ENCODE measurements at regions not wholly inside any gene's neighbourhood (a gene's known extent, or its start where the extent isn't known, plus 50 kb on each side); places are given as distances from the start of the nearest gene placed in this dataset.

DNA sequence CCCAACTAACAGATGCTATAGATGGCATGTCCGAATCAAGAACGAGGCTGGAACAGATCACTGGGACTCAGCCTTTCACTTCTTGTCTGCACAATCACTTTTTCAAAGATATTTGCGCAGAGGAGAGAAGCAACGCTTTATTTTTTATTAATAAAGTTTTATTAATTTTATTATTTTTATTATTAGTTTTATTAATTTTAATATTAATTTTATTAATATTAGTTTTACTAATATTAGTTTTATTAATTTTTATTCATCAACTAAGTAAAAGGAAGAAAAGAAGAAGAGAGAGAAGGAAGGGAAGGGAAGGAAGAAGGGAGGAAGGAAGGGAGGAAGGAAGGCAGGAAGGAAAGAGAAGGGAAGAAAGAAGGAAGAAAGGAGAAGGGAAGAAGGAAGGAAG is 236.4 kb upstream of the HHIP start:
- ChIA-PET CTCF (ENCODE audit: partially characterized antibody) (no interaction called here), POLR2A (ENCODE audit: partially characterized antibody) (no interaction called here)
- no peak overlapping the region for H3K27ac ChIP-seq (ENCODE audit: low read depth, low read length)
- no peaks in the 10 kb centered on the region for H3K27me3 ChIP-seq (replicated peaks in 1 of 4; ENCODE audit: control insufficient read depth in 3 of 4, extremely low read depth in 1 of 4, insufficient read depth in 3 of 4, low read length in 3 of 4)
- no peak overlapping the region for H3K18ac ChIP-seq (ENCODE audit: extremely low read depth, low read length)
- H2AFZ ChIP-seq (ENCODE audit: low read length): no peak overlapping the region
- no peak overlapping the region for H3K14ac ChIP-seq (ENCODE audit: insufficient read length)
- H3K4me3 ChIP-seq (ENCODE audit: extremely low read depth in 1 of 4, insufficient read depth in 2 of 4, low read depth in 3 of 4, low read length in 4 of 4): no peak overlapping the region
- H2BK20ac ChIP-seq (ENCODE audit: low read length): no peak overlapping the region
- no peaks in the 10 kb centered on the region for H3K4me1 ChIP-seq (replicated peaks in 1 of 4; ENCODE audit: control insufficient read depth in 3 of 4, insufficient read depth in 4 of 4, low read length in 3 of 4)
- no peak overlapping the region for H2BK5ac ChIP-seq (ENCODE audit: low read depth, low read length)
- no peak overlapping the region for H4K91ac ChIP-seq (replicated peaks; ENCODE audit: insufficient read length, low read length)
- no peaks in the 10 kb centered on the region for H3K23me2 ChIP-seq (ENCODE audit: low read depth, low read length)
- H3K9me3 ChIP-seq (ENCODE audit: insufficient read depth in 2 of 2, low read depth in 1 of 2, low read length in 1 of 2): no peaks in the 10 kb centered on the region
- H4K5ac ChIP-seq (ENCODE audit: insufficient read length, low read depth, low read length): no peak overlapping the region
- no peaks in the 10 kb centered on the region for H3K36me3 ChIP-seq (ENCODE audit: control insufficient read depth in 2 of 4, insufficient read depth in 4 of 4, low read length in 3 of 4)
- H2AK5ac ChIP-seq (ENCODE audit: low read depth, low read length): no peak overlapping the region
- no peak overlapping the region for H2BK12ac ChIP-seq (ENCODE audit: low read depth, low read length)
- no peak for DNase-seq (ENCODE audit: low read depth in 1 of 2, low spot score in 2 of 2)
- no peak overlapping the region for H3K4ac ChIP-seq (replicated peaks; ENCODE audit: insufficient read length, low read depth, low read length)
- H3K4me2 ChIP-seq (ENCODE audit: insufficient read depth in 1 of 2, low read depth in 2 of 2, low read length in 2 of 2): no peak overlapping the region
- H3K9ac ChIP-seq (replicated peaks in 1 of 4; ENCODE audit: extremely low read depth in 1 of 4, low read depth in 3 of 4, low read length in 3 of 4): no peak overlapping the region
- no peaks in the 10 kb centered on the region for H4K20me1 ChIP-seq (replicated peaks in 1 of 2; ENCODE audit: control insufficient read depth in 1 of 2, insufficient read depth in 2 of 2, low read length in 2 of 2)
- H4K8ac ChIP-seq (ENCODE audit: extremely low read depth, insufficient read depth, low read length): no peak overlapping the region
- TF ChIP-seq POLR2A (IDR thresholded peaks at IDR 0.05; ENCODE audit: control extremely low read depth in 1 of 2, low read depth in 2 of 2, low read length in 2 of 2): no peak
- H2BK120ac ChIP-seq (replicated peaks; ENCODE audit: low read depth, low read length): no peak overlapping the region
- H2BK15ac ChIP-seq (ENCODE audit: low read length): no peak overlapping the region
- WGBS, 2 experiments (ENCODE audit: extremely low coverage in 1 of 2, insufficient coverage in 1 of 2, insufficient read length in 1 of 2, insufficient replicate concordance in 2 of 2, low coverage in 1 of 2, low lambda C conversion rate in 2 of 2, missing lambda C conversion rate in 1 of 2): 83% methylated on average over 4 of the region's 4 CpGs; no CpG with 5 or more reads in 1 of the 2 experiments
- H3K79me1 ChIP-seq (ENCODE audit: low read depth, low read length): no peaks in the 10 kb centered on the region
- no peak overlapping the region for H3K23ac ChIP-seq (ENCODE audit: insufficient read length)
- no peaks in the 10 kb centered on the region for H3K79me2 ChIP-seq (ENCODE audit: control insufficient read depth in 1 of 2, insufficient read depth in 2 of 2, low read length in 2 of 2)
- FAIRE-seq: no peak
- no peak overlapping the region for H3K56ac ChIP-seq (replicated peaks; ENCODE audit: insufficient read length, low read depth, low read length)

Data from H1 (cell line).